Gastrocnemius medialis (tissue), 4 donors: ENCODE measurements at regions not wholly inside any gene's neighbourhood (a gene's known extent, or its start where the extent isn't known, plus 50 kb on each side); places are given as distances from the start of the nearest gene placed in this dataset.

ENCODE experiments used
- POLR2A ChIP-seq, 2 donors: fragments of 450-650 bp; IDR thresholded peaks; one replicate each; pipeline ENCODE4 v1.6.1; 2017; ENCODE audit warnings: antibody characterized with exemption in 2 of 2, mild to moderate bottlenecking in 2 of 2, moderate library complexity in 2 of 2
- TF ChIP-seq, protein P1 (sequence below), 5 experiments: fragments of 450-650 bp in 3 of 5; fragments of 200-600 bp in 2 of 5; sonication (generic) in 2 of 5; IDR thresholded peaks in 4 of 5; conservative IDR thresholded peaks in 1 of 5; 1 replicate in 4 of 5; 2 replicates in 1 of 5; pipeline ENCODE4 v1.5.1; 2016 to 2019; ENCODE audit warnings: antibody characterized with exemption in 5 of 5, mild to moderate bottlenecking in 3 of 5, moderate library complexity in 3 of 5

DNA sequence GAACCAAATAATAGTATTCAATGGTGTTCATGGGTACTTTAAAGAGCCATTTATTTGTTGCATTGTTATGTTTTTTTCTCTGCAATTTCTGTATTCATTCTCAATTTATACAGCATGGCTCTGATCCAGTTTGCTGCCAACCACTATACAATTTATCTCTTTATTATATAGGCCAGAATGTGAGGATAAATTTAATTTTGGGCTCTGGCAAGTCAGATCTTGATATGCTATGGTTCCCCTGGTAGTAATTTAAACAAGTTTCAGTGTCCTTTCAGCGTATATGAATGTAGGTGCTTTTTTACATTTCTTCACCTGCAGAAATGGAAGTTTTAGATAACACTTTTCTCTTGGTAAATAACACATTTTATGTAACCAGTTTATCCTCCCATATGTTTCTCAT, 1118.0 kb upstream of the SEMA6A start:
- no peak for TF ChIP-seq POLR2A (IDR thresholded peaks at IDR 0.05)
- TF ChIP-seq, protein P1, sequence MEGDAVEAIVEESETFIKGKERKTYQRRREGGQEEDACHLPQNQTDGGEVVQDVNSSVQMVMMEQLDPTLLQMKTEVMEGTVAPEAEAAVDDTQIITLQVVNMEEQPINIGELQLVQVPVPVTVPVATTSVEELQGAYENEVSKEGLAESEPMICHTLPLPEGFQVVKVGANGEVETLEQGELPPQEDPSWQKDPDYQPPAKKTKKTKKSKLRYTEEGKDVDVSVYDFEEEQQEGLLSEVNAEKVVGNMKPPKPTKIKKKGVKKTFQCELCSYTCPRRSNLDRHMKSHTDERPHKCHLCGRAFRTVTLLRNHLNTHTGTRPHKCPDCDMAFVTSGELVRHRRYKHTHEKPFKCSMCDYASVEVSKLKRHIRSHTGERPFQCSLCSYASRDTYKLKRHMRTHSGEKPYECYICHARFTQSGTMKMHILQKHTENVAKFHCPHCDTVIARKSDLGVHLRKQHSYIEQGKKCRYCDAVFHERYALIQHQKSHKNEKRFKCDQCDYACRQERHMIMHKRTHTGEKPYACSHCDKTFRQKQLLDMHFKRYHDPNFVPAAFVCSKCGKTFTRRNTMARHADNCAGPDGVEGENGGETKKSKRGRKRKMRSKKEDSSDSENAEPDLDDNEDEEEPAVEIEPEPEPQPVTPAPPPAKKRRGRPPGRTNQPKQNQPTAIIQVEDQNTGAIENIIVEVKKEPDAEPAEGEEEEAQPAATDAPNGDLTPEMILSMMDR (IDR thresholded peaks at IDR 0.05 in 4 of 5, conservative IDR thresholded peaks at IDR 0.05 in 1 of 5): no peak
